ENCODE measurements at regions not wholly inside any gene's neighbourhood (a gene's known extent, or its start where the extent isn't known, plus 50 kb on each side); places are given as distances from the start of the nearest gene placed in this dataset.

GRCh38 chr9:83178717-83179116, 115.8 kb upstream of the RASEF start:
- no peak for TF ChIP-seq CTCF (tag by site-specific recombination; IDR thresholded peaks at IDR 0.05)
- no peak for TF ChIP-seq ZNF311 (tag by site-specific recombination; IDR thresholded peaks at IDR 0.05; ENCODE audit: borderline replicate concordance)
- no peak for TF ChIP-seq ZNF555 (tag by site-specific recombination; conservative IDR thresholded peaks at IDR 0.05)
- no peak for TF ChIP-seq ZNF274 (IDR thresholded peaks at IDR 0.05; ENCODE audit: low read length)
- TF ChIP-seq ZNF274 (tag by site-specific recombination; IDR thresholded peaks at IDR 0.05; ENCODE audit: borderline replicate concordance): no peak
- no peak for TF ChIP-seq ZNF324 (tag by site-specific recombination; IDR thresholded peaks at IDR 0.05)

Measured in HEK293 (cell line).